NCI-H2171 treated with DMSO at 0.1 percent for 48 hours (cell line): ENCODE measurements at regions not wholly inside any gene's neighbourhood (a gene's known extent, or its start where the extent isn't known, plus 50 kb on each side); places are given as distances from the start of the nearest gene placed in this dataset.

ENCODE experiments used
- DNase-seq: peaks from one replicate; lab custom pipeline; 2025; lab: John Stamatoyannopoulos, UW

GRCh38 chr14:101504096-101504948, 57.0 kb upstream of the DIO3 start:
- no peak for DNase-seq

GRCh38 chr14:101505236-101505970, 55.9 kb upstream of the DIO3 start:
- no peak for DNase-seq

GRCh38 chr14:101506211-101506925, 54.9 kb upstream of the DIO3 start:
- no peak for DNase-seq

GRCh38 chr14:101506926-101507835, 54.1 kb upstream of the DIO3 start:
- no peak for DNase-seq

- no peak for DNase-seq
Measured at GRCh38 chr14:101507836-101508150, 53.5 kb upstream of the DIO3 start.

GRCh38 chr14:101508196-101508947, 52.9 kb upstream of the DIO3 start:
- no peak for DNase-seq

GRCh38 chr14:101508948-101509729, 52.2 kb upstream of the DIO3 start:
- no peak for DNase-seq

- DNase-seq, result no peak
Measured at GRCh38 chr14:101509730-101510371, 51.4 kb upstream of the DIO3 start.

GRCh38 chr14:101511199-101511598, 50.1 kb upstream of the DIO3 start:
- DNase-seq, result no peak
